H1 (cell line): ENCODE measurements at regions not wholly inside any gene's neighbourhood (a gene's known extent, or its start where the extent isn't known, plus 50 kb on each side); places are given as distances from the start of the nearest gene placed in this dataset.

Experiments used
- CTCF ChIA-PET: fragments of 300-600 bp; sonication (Branson Sonifier 250); formaldehyde crosslinking; loops from one replicate; lab custom pipeline; 2021; ENCODE audit not compliant: partially characterized antibody; lab: Charles Lee
- POLR2A ChIA-PET: fragments of 300-600 bp; sonication (Branson Sonifier 250); formaldehyde crosslinking; loops from one replicate; lab custom pipeline; 2021; ENCODE audit warnings: inconsistent platforms; ENCODE audit not compliant: partially characterized antibody; lab: Charles Lee
- DNase-seq, 2 experiments: peaks; one replicate each; pipeline versions ENCODE4 v3.0.0 to v3.0.0-alpha.2; 2010 to 2022; ENCODE audit warnings: low spot score in 2 of 2, low read depth in 1 of 2, mixed read lengths in 1 of 2
- FAIRE-seq: peaks from 2 replicates; lab custom pipeline; 2011; peaks lifted over from hg19 to GRCh38; lab: Jason Lieb, UNC
- H2AFZ ChIP-seq: 2 replicates; pipeline ENCODE4 v1.8.1; 2012; ENCODE audit warnings: low read length, inconsistent platforms
- H2AK5ac ChIP-seq: 2 replicates; pipeline ENCODE4 v1.6.1; 2013; ENCODE audit warnings: low read depth, low read length
- H2BK120ac ChIP-seq: replicated peaks from 2 replicates; pipeline ENCODE3; 2013; ENCODE audit warnings: low read depth, low read length, inconsistent platforms
- H2BK12ac ChIP-seq: 2 replicates; pipeline ENCODE4 v1.6.1; 2013; ENCODE audit warnings: low read depth, low read length
- H2BK15ac ChIP-seq: 2 replicates; pipeline ENCODE4 v1.6.1; 2013; ENCODE audit warnings: low read length
- H2BK20ac ChIP-seq: 2 replicates; pipeline ENCODE4 v1.6.1; 2013; ENCODE audit warnings: low read length
- H2BK5ac ChIP-seq: 2 replicates; pipeline ENCODE4 v1.6.1; 2013; ENCODE audit warnings: low read depth, low read length
- H3K14ac ChIP-seq: 2 replicates; pipeline ENCODE4 v1.6.1; 2013; ENCODE audit warnings: inconsistent platforms; ENCODE audit not compliant: insufficient read length
- H3K18ac ChIP-seq: 2 replicates; pipeline ENCODE4 v1.6.1; 2013; ENCODE audit warnings: low read length; ENCODE audit errors: extremely low read depth
- H3K23ac ChIP-seq: 2 replicates; pipeline ENCODE4 v1.6.1; 2013; ENCODE audit warnings: inconsistent platforms; ENCODE audit not compliant: insufficient read length
- H3K23me2 ChIP-seq: 2 replicates; pipeline ENCODE4 v1.6.1; 2013; ENCODE audit warnings: low read depth, low read length
- H3K27ac ChIP-seq: 2 replicates; pipeline ENCODE4 v1.6.1; 2011; ENCODE audit warnings: low read depth, low read length, inconsistent platforms
- H3K27me3 ChIP-seq, 4 experiments: replicated peaks in 1 of 4; 1 replicate in 1 of 4; 2 replicates in 3 of 4; pipeline versions ENCODE4 v1.6.1 to v1.8.1; 2011 to 2013; ENCODE audit warnings: low read length in 3 of 4, mild to moderate bottlenecking in 3 of 4, inconsistent platforms in 2 of 4, mixed read lengths in 2 of 4, moderate library complexity in 1 of 4; ENCODE audit not compliant: control insufficient read depth in 3 of 4, insufficient read depth in 3 of 4; ENCODE audit errors: extremely low read depth in 1 of 4
- H3K36me3 ChIP-seq, 4 experiments: 2 replicates each; pipeline versions ENCODE4 v1.6.1 to v1.8.1; 2011 to 2013; ENCODE audit warnings: mild to moderate bottlenecking in 4 of 4, low read length in 3 of 4, moderate library complexity in 2 of 4, control low read depth in 1 of 4, inconsistent platforms in 1 of 4; ENCODE audit not compliant: insufficient read depth in 4 of 4, control insufficient read depth in 2 of 4
- H3K4ac ChIP-seq: replicated peaks from 2 replicates; pipeline ENCODE3; 2013; ENCODE audit warnings: low read length, low read depth, mixed read lengths, inconsistent platforms; ENCODE audit not compliant: insufficient read length
- H3K4me1 ChIP-seq, 4 experiments: replicated peaks in 1 of 4; 1 replicate in 1 of 4; 2 replicates in 3 of 4; pipeline versions ENCODE4 v1.6.1 to v1.8.1; 2011 to 2013; ENCODE audit warnings: low read length in 3 of 4, inconsistent platforms in 2 of 4, mixed read lengths in 1 of 4; ENCODE audit not compliant: insufficient read depth in 4 of 4, control insufficient read depth in 3 of 4
- H3K4me2 ChIP-seq, 2 experiments: 2 replicates each; pipeline versions ENCODE4 v1.6.1 to v1.8.1; 2011 to 2013; ENCODE audit warnings: low read depth in 2 of 2, low read length in 2 of 2, control low read depth in 1 of 2, inconsistent platforms in 1 of 2, mild to moderate bottlenecking in 1 of 2; ENCODE audit not compliant: insufficient read depth in 1 of 2
- H3K4me3 ChIP-seq, 4 experiments: fragments of 200-600, 300-600 bp in 1 of 4; sonication (generic), shearing (Covaris generic), sonication (Bioruptor Twin) in 1 of 4; 2 replicates each; pipeline versions ENCODE4 v1.5.1 to v1.8.1; 2011 to 2016; ENCODE audit warnings: low read length in 4 of 4, low read depth in 3 of 4, control low read depth in 2 of 4, inconsistent platforms in 2 of 4, mild to moderate bottlenecking in 2 of 4, mixed read lengths in 1 of 4, moderate library complexity in 1 of 4; ENCODE audit not compliant: insufficient read depth in 2 of 4; ENCODE audit errors: extremely low read depth in 1 of 4
- H3K56ac ChIP-seq: replicated peaks from 2 replicates; pipeline ENCODE3; 2013; ENCODE audit warnings: low read depth, mild to moderate bottlenecking, mixed read lengths, low read length, inconsistent platforms; ENCODE audit not compliant: insufficient read length
- H3K79me1 ChIP-seq: 2 replicates; pipeline ENCODE4 v1.6.1; 2013; ENCODE audit warnings: low read depth, low read length, control low read depth
- H3K79me2 ChIP-seq, 2 experiments: 2 replicates each; pipeline versions ENCODE4 v1.6.1 to v1.8.1; 2012 to 2013; ENCODE audit warnings: low read length in 2 of 2, mild to moderate bottlenecking in 2 of 2, inconsistent platforms in 1 of 2; ENCODE audit not compliant: insufficient read depth in 2 of 2, control insufficient read depth in 1 of 2
- H3K9ac ChIP-seq, 4 experiments: replicated peaks in 1 of 4; 1 replicate in 1 of 4; 2 replicates in 3 of 4; pipeline versions ENCODE4 v1.6.1 to v1.8.1; 2011 to 2013; ENCODE audit warnings: low read depth in 3 of 4, low read length in 3 of 4, control low read depth in 2 of 4, mild to moderate bottlenecking in 2 of 4, moderate library complexity in 2 of 4, inconsistent platforms in 1 of 4; ENCODE audit errors: extremely low read depth in 1 of 4
- H3K9me3 ChIP-seq, 2 experiments: 2 replicates each; pipeline versions ENCODE4 v1.6.1 to v1.8.1; 2012 to 2013; ENCODE audit warnings: mild to moderate bottlenecking in 2 of 2, moderate library complexity in 2 of 2, control low read depth in 1 of 2, inconsistent platforms in 1 of 2, low read depth in 1 of 2, low read length in 1 of 2, mixed read lengths in 1 of 2; ENCODE audit not compliant: insufficient read depth in 2 of 2
- H4K20me1 ChIP-seq, 2 experiments: replicated peaks in 1 of 2; 2 replicates each; pipeline versions ENCODE3 to v1.8.1; 2011 to 2013; ENCODE audit warnings: inconsistent platforms in 2 of 2, low read length in 2 of 2, mild to moderate bottlenecking in 1 of 2; ENCODE audit not compliant: insufficient read depth in 2 of 2, control insufficient read depth in 1 of 2
- H4K5ac ChIP-seq: 2 replicates; pipeline ENCODE4 v1.6.1; 2013; ENCODE audit warnings: low read length, low read depth, mixed read lengths, inconsistent platforms; ENCODE audit not compliant: insufficient read length
- H4K8ac ChIP-seq: 2 replicates; pipeline ENCODE4 v1.8.0; 2013; ENCODE audit warnings: mild to moderate bottlenecking, moderate library complexity, low read length, inconsistent platforms; ENCODE audit not compliant: insufficient read depth; ENCODE audit errors: extremely low read depth
- H4K91ac ChIP-seq: replicated peaks from 2 replicates; pipeline ENCODE3; 2013; ENCODE audit warnings: low read length, mixed read lengths, inconsistent platforms; ENCODE audit not compliant: insufficient read length
- BCL11A ChIP-seq, 2 experiments: IDR thresholded peaks; one replicate each; pipeline ENCODE4 v1.6.1; 2011; ENCODE audit warnings: low read depth in 2 of 2, low read length in 2 of 2, mild to moderate bottlenecking in 2 of 2
- CBX5 ChIP-seq: fragments of 300-800, 300-1000 bp; sonication (generic); IDR thresholded peaks from 2 replicates; pipeline ENCODE4 v1.7.1; 2016; ENCODE audit warnings: antibody characterized with exemption, low read length, low read depth
- CBX8 ChIP-seq: fragments of 300-800, 300-1000 bp; sonication (generic); IDR thresholded peaks from 2 replicates; pipeline ENCODE4 v1.7.1; 2016; ENCODE audit warnings: low read depth, low read length, borderline replicate concordance
- CHD2 ChIP-seq: IDR thresholded peaks from 2 replicates; pipeline ENCODE4 v1.6.1; 2012; ENCODE audit warnings: low read length, improper control_type of control experiment
- RXRA ChIP-seq: IDR thresholded peaks from 2 replicates; pipeline ENCODE4 v1.6.1; 2011; ENCODE audit warnings: low read depth, mild to moderate bottlenecking, low read length, moderate library complexity; ENCODE audit not compliant: insufficient read depth
- TAF7 ChIP-seq: optimal IDR thresholded peaks from 2 replicates; pipeline ENCODE3; 2011; ENCODE audit warnings: low read depth, mild to moderate bottlenecking, inconsistent platforms, low read length, moderate library complexity, borderline replicate concordance
- ZNF274 ChIP-seq: IDR thresholded peaks from 2 replicates; pipeline ENCODE4 v1.7.0; 2012; ENCODE audit warnings: low read length, borderline replicate concordance; ENCODE audit errors: extremely low read depth
- WGBS, 2 experiments: shearing (Covaris generic) in 1 of 2; methylation state at CpG; one replicate each; pipeline versions ENCODE4 v1.1.6 to v1.1.7; 2013 to 2015; ENCODE audit warnings: low lambda C conversion rate in 2 of 2, mixed read lengths in 2 of 2, inconsistent platforms in 1 of 2, low coverage in 1 of 2, missing lambda C conversion rate in 1 of 2; ENCODE audit not compliant: insufficient replicate concordance in 2 of 2, insufficient coverage in 1 of 2, insufficient read length in 1 of 2; ENCODE audit errors: extremely low coverage in 1 of 2, missing lambda C conversion rate in 1 of 2; 5-methylcytosine and 5-hydroxymethylcytosine counted together
- TF ChIP-seq, protein P1 (sequence below), 3 experiments: IDR thresholded peaks; 1 replicate in 2 of 3; 2 replicates in 1 of 3; pipeline versions ENCODE4 v1.5.1 to v1.6.1; 2011; ENCODE audit warnings: low read length in 3 of 3, mild to moderate bottlenecking in 3 of 3, inconsistent platforms in 2 of 3, low read depth in 1 of 3, moderate library complexity in 1 of 3; ENCODE audit not compliant: insufficient read depth in 1 of 3; ENCODE audit errors: control extremely low read depth in 1 of 3
- TF ChIP-seq, protein P2 (sequence below): IDR thresholded peaks from 2 replicates; pipeline ENCODE4 v1.6.1; 2012; ENCODE audit warnings: low read length, inconsistent platforms
- TF ChIP-seq, protein P3 (sequence below): IDR thresholded peaks from 2 replicates; pipeline ENCODE4 v1.6.1; 2012; ENCODE audit warnings: inconsistent platforms

DNA sequence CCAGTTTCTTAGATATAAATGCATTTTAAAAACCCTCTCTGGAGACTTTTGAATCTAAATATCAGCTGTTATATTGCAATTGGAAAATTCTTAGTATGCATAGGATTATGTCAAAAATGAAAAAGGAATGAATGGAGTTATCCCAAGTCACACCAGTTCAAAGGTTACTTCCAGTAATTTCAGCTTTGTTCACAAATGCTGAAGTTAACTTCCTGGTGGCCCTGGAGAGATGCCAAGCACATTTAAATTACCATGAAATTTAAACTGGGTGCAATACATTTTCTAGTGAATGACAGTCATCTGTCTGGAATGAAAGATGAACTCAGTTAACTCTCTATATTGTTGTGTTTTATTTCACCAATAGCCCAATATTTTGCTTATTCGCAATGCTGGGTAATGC is 753.9 kb downstream of the SUCLG1 start:
- H3K23ac ChIP-seq, result no peak overlapping the region
- H2AK5ac ChIP-seq, result no peak overlapping the region
- no peaks in the 10 kb centered on the region for H3K9me3 ChIP-seq
- H3K79me2 ChIP-seq, result no peaks in the 10 kb centered on the region
- H2AFZ ChIP-seq, result no peak overlapping the region
- H2BK20ac ChIP-seq, result no peak overlapping the region
- no peaks in the 10 kb centered on the region for H3K23me2 ChIP-seq
- ChIA-PET CTCF (no interaction called here), POLR2A (no interaction called here)
- no peaks in the 10 kb centered on the region for H3K4me1 ChIP-seq
- H4K20me1 ChIP-seq, result no peaks in the 10 kb centered on the region
- FAIRE-seq (no peak), DNase-seq (no peak)
- H3K56ac ChIP-seq, result no peak overlapping the region
- no peaks in the 10 kb centered on the region for H3K36me3 ChIP-seq
- H3K4me3 ChIP-seq, result no peak overlapping the region
- H2BK5ac ChIP-seq, result no peak overlapping the region
- no peaks in the 10 kb centered on the region for H3K79me1 ChIP-seq
- H3K14ac ChIP-seq, result no peak overlapping the region
- no peak overlapping the region for H3K27ac ChIP-seq
- H2BK12ac ChIP-seq, result no peak overlapping the region
- H3K27me3 ChIP-seq, result no peaks in the 10 kb centered on the region
- H3K9ac ChIP-seq, result no peak overlapping the region
- H3K18ac ChIP-seq, result no peak overlapping the region
- no peak overlapping the region for H2BK15ac ChIP-seq
- H3K4me2 ChIP-seq, result no peak overlapping the region
- H4K91ac ChIP-seq, result no peak overlapping the region
- H3K4ac ChIP-seq, result no peak overlapping the region
- H2BK120ac ChIP-seq, result no peak overlapping the region
- no peak overlapping the region for H4K5ac ChIP-seq
- 86% methylated on average over 1 of the region's 1 CpG; no CpG with 5 or more reads in 1 of the 2 experiments for WGBS, 2 experiments
- no peak overlapping the region for H4K8ac ChIP-seq
- TF ChIP-seq CBX8 (no peak), CBX5 (no peak), ZNF274 (no peak), TAF7 (no peak), BCL11A (IDR thresholded peaks at IDR 0.05; ENCODE audit: low read depth in 2 of 2, low read length in 2 of 2) (no peak), RXRA (no peak), CHD2 (no peak)
- TF ChIP-seq, protein P1, sequence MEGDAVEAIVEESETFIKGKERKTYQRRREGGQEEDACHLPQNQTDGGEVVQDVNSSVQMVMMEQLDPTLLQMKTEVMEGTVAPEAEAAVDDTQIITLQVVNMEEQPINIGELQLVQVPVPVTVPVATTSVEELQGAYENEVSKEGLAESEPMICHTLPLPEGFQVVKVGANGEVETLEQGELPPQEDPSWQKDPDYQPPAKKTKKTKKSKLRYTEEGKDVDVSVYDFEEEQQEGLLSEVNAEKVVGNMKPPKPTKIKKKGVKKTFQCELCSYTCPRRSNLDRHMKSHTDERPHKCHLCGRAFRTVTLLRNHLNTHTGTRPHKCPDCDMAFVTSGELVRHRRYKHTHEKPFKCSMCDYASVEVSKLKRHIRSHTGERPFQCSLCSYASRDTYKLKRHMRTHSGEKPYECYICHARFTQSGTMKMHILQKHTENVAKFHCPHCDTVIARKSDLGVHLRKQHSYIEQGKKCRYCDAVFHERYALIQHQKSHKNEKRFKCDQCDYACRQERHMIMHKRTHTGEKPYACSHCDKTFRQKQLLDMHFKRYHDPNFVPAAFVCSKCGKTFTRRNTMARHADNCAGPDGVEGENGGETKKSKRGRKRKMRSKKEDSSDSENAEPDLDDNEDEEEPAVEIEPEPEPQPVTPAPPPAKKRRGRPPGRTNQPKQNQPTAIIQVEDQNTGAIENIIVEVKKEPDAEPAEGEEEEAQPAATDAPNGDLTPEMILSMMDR (IDR thresholded peaks at IDR 0.05; ENCODE audit: control extremely low read depth in 1 of 3, insufficient read depth in 1 of 3, low read depth in 1 of 3, low read length in 3 of 3), result no peak
- TF ChIP-seq, protein P2, sequence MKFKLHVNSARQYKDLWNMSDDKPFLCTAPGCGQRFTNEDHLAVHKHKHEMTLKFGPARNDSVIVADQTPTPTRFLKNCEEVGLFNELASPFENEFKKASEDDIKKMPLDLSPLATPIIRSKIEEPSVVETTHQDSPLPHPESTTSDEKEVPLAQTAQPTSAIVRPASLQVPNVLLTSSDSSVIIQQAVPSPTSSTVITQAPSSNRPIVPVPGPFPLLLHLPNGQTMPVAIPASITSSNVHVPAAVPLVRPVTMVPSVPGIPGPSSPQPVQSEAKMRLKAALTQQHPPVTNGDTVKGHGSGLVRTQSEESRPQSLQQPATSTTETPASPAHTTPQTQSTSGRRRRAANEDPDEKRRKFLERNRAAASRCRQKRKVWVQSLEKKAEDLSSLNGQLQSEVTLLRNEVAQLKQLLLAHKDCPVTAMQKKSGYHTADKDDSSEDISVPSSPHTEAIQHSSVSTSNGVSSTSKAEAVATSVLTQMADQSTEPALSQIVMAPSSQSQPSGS, result no peak
- TF ChIP-seq, protein P3, sequence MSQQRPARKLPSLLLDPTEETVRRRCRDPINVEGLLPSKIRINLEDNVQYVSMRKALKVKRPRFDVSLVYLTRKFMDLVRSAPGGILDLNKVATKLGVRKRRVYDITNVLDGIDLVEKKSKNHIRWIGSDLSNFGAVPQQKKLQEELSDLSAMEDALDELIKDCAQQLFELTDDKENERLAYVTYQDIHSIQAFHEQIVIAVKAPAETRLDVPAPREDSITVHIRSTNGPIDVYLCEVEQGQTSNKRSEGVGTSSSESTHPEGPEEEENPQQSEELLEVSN, result no peak
